ENCODE measurements at regions not wholly inside any gene's neighbourhood (a gene's known extent, or its start where the extent isn't known, plus 50 kb on each side); places are given as distances from the start of the nearest gene placed in this dataset.

DNA sequence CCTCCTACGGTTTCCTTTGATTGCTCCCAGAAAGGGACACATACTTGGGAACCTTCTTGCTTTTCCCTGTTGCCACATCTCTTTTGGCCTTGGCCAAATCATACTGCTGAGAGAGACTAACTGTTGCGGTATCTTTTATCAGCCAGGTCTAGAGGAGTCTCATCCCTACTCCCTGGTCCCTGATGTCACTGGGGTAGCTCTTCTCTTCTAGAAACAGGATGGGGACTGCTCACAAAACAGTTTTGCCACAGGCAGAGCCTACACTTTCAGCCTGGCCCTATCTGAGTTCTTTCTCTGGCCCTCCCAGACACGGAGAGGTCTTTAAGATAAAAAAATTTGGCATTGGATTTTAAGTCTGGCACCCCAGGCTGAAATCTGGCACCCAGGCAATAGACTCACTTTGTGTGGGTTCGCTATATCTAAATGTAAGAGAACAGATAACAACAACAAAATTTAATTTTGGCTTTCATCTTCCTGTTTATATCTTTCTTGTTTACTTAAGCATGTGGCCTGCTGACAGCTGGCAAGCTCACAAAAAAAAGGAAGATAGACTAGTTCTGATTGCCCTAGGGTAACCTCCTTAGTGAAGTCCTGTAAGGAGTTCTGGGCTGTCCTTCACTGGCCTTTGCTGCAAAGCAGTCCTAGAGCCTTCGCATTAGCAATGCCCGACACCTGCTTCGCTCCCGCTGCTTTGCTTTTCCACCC, 228.3 kb upstream of the NPVF start:
- TF ChIP-seq, protein P1, sequence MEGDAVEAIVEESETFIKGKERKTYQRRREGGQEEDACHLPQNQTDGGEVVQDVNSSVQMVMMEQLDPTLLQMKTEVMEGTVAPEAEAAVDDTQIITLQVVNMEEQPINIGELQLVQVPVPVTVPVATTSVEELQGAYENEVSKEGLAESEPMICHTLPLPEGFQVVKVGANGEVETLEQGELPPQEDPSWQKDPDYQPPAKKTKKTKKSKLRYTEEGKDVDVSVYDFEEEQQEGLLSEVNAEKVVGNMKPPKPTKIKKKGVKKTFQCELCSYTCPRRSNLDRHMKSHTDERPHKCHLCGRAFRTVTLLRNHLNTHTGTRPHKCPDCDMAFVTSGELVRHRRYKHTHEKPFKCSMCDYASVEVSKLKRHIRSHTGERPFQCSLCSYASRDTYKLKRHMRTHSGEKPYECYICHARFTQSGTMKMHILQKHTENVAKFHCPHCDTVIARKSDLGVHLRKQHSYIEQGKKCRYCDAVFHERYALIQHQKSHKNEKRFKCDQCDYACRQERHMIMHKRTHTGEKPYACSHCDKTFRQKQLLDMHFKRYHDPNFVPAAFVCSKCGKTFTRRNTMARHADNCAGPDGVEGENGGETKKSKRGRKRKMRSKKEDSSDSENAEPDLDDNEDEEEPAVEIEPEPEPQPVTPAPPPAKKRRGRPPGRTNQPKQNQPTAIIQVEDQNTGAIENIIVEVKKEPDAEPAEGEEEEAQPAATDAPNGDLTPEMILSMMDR (IDR thresholded peaks at IDR 0.05; ENCODE audit: insufficient read depth, low read length): no peak
- no peak for TF ChIP-seq POLR2AphosphoS5 (IDR thresholded peaks at IDR 0.05; ENCODE audit: low read depth)

Measured in HL-60 (cell line).